Esophagus muscularis mucosa (tissue), 4 donors: ENCODE measurements at regions not wholly inside any gene's neighbourhood (a gene's known extent, or its start where the extent isn't known, plus 50 kb on each side); places are given as distances from the start of the nearest gene placed in this dataset.

Experiments used
- DNase-seq: peaks from one replicate; pipeline ENCODE4 v3.0.0-alpha.2; 2017; ENCODE audit errors: extremely low spot score
- H3K27ac ChIP-seq, 4 donors: fragments of 200-600 bp; sonication (generic); replicated peaks in 1 of 4; 1 replicate in 3 of 4; 2 replicates in 1 of 4; pipeline ENCODE4 v1.5.1; 2016 to 2019; ENCODE audit warnings: mild to moderate bottlenecking in 1 of 4
- H3K27me3 ChIP-seq, 4 donors: fragments of 200-600 bp; sonication (generic); one replicate each; pipeline versions ENCODE4 v1.5.1 to v1.6.0; 2016 to 2019
- H3K36me3 ChIP-seq, 4 donors: fragments of 200-600 bp; sonication (generic); one replicate each; pipeline ENCODE4 v1.5.1; 2016 to 2019
- H3K4me1 ChIP-seq, 4 donors: fragments of 200-600 bp; sonication (generic); one replicate each; pipeline ENCODE4 v1.5.1; 2016 to 2019
- H3K4me3 ChIP-seq, 4 donors: fragments of 200-600 bp; sonication (generic); 1 replicate in 2 of 4; 2 replicates in 2 of 4; pipeline ENCODE4 v1.5.1; 2016 to 2019; ENCODE audit warnings: mild to moderate bottlenecking in 4 of 4, moderate library complexity in 1 of 4
- H3K9me3 ChIP-seq, 4 donors: fragments of 200-600 bp; sonication (generic); 1 replicate in 3 of 4; 2 replicates in 1 of 4; pipeline ENCODE4 v1.5.1; 2016 to 2019
- CTCF ChIP-seq, 3 experiments: fragments of 200-600 bp in 2 of 3; fragments of 450-650 bp in 1 of 3; sonication (generic) in 2 of 3; IDR thresholded peaks; one replicate each; pipeline ENCODE4 v1.5.1; 2017 to 2019; ENCODE audit warnings: antibody characterized with exemption in 3 of 3, mild to moderate bottlenecking in 2 of 3, moderate library complexity in 1 of 3
- EP300 ChIP-seq: sonication (generic); formaldehyde crosslinking; IDR thresholded peaks from one replicate; pipeline ENCODE4 v1.6.1; 2017; ENCODE audit warnings: antibody characterized with exemption
- POLR2A ChIP-seq: fragments of 450-650 bp; IDR thresholded peaks from one replicate; pipeline ENCODE4 v1.6.1; 2017; ENCODE audit warnings: antibody characterized with exemption, moderate library complexity, mild to moderate bottlenecking, low read depth
- POLR2AphosphoS5 ChIP-seq, 2 donors: sonication (generic); formaldehyde crosslinking; IDR thresholded peaks; one replicate each; pipeline ENCODE4 v1.6.1; 2017; ENCODE audit warnings: antibody characterized with exemption in 2 of 2
- WGBS: methylation state at CpG from one replicate; pipeline ENCODE4 v1.1.5; 2018; 5-methylcytosine and 5-hydroxymethylcytosine counted together
- intact Hi-C: fragments of 100-400 bp; cut with DNase I; formaldehyde crosslinking; loops from one replicate; pipeline ENCODE4 v1.15.1; 2023

GRCh38 chr1:73401666-73402065, 796.3 kb downstream of the LRRIQ3 start:
- no peaks in the 10 kb centered on the region for H3K36me3 ChIP-seq
- intact Hi-C loops, result no loop called here
- WGBS, result 84% methylated on average over 2 of the region's 2 CpGs
- no peak for DNase-seq
- TF ChIP-seq EP300 (no peak), CTCF (IDR thresholded peaks at IDR 0.05) (no peak), POLR2A (no peak), POLR2AphosphoS5 (IDR thresholded peaks at IDR 0.05) (no peak)
- H3K27me3 ChIP-seq, result no peaks in the 10 kb centered on the region
- no peak overlapping the region for H3K27ac ChIP-seq
- H3K9me3 ChIP-seq, result no peaks in the 10 kb centered on the region
- no peak overlapping the region for H3K4me3 ChIP-seq
- no peaks in the 10 kb centered on the region for H3K4me1 ChIP-seq

DNA sequence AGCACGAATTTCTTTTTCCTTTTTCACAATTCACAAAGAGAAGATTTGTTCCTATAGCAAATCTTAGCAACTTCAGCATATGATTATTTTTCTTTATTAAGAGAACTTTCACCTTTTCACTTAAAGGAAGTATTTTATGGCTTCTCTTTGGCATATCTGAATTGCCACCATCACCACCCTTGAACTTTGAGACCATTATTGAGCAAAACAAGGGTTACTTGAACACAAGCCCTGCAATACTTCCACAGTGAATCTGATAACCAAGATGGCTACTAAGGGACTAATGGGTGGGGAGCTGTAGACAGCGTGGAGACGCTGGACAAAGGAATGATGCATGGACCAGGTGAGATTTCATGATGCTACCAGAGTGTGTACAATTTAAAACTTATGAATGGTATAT, 815.0 kb downstream of the LRRIQ3 start:
- H3K4me1 ChIP-seq, result no peaks in the 10 kb centered on the region
- 84% methylated on average over 3 of the region's 3 CpGs for WGBS
- no peak for DNase-seq
- H3K36me3 ChIP-seq, result no peaks in the 10 kb centered on the region
- no peaks in the 10 kb centered on the region for H3K27me3 ChIP-seq
- TF ChIP-seq POLR2AphosphoS5 (IDR thresholded peaks at IDR 0.05) (no peak), CTCF (IDR thresholded peaks at IDR 0.05) (no peak)
- H3K9me3 ChIP-seq, result no peaks in the 10 kb centered on the region
- intact Hi-C loops, result no loop called here
- H3K27ac ChIP-seq, result no peak overlapping the region
- H3K4me3 ChIP-seq, result no peak overlapping the region

GRCh38 chr1:73366734-73367413, 831.1 kb downstream of the LRRIQ3 start:
- no peaks in the 10 kb centered on the region for H3K36me3 ChIP-seq
- no peaks in the 10 kb centered on the region for H3K9me3 ChIP-seq
- no peaks in the 10 kb centered on the region for H3K27me3 ChIP-seq

GRCh38 chr1:73359001-73359400, 839.0 kb downstream of the LRRIQ3 start:
- intact Hi-C loops, result no loop called here
- Histone ChIP-seq H3K4me1 (no peaks in the 10 kb centered on the region), H3K27me3 (no peaks in the 10 kb centered on the region), H3K27ac (no peak overlapping the region), H3K4me3 (no peak overlapping the region), H3K9me3 (no peaks in the 10 kb centered on the region), H3K36me3 (no peaks in the 10 kb centered on the region)
- DNase-seq, result no peak
- 82% methylated on average over 3 of the region's 3 CpGs for WGBS
- no peak for TF ChIP-seq POLR2AphosphoS5 (IDR thresholded peaks at IDR 0.05)

More at GRCh38 chr1:73366734-73367413, 831.1 kb downstream of the LRRIQ3 start:
- intact Hi-C loops, result no loop called here
- 80% methylated on average over 5 of the region's 5 CpGs for WGBS
- Histone ChIP-seq H3K4me3 (no peak overlapping the region), H3K4me1 (no peaks in the 10 kb centered on the region), H3K27ac (no peak overlapping the region)
- TF ChIP-seq POLR2AphosphoS5 (IDR thresholded peaks at IDR 0.05), result no peak
- TF ChIP-seq CTCF (IDR thresholded peaks at IDR 0.05), result no peak
- no peak for TF ChIP-seq EP300
- no peak for TF ChIP-seq POLR2A
- DNase-seq, result no peak

DNA sequence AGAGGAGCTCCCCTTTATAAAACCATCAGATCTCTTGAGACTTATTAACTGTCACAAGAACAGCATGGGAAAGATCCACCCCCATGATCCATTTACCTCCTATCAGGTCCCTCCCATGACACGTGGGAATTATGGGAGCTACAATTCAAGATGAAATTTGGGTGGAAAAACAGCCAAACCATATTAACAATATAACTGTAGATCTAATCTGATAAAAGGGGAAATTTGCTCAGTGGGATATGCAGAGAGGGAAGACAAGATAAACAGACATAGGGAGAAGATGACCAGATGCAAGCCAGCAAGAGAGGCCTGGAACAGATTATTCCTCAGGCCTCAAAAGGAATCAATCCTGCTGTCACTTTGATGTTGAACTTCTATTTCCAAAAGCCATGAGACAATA, 841.5 kb downstream of the LRRIQ3 start:
- no peak for DNase-seq
- Histone ChIP-seq H3K9me3 (no peaks in the 10 kb centered on the region), H3K36me3 (no peaks in the 10 kb centered on the region), H3K4me1 (no peaks in the 10 kb centered on the region), H3K27ac (no peak overlapping the region), H3K4me3 (no peak overlapping the region), H3K27me3 (no peaks in the 10 kb centered on the region)
- intact Hi-C loops, result no loop called here
- WGBS, result 0% methylated on average over 1 of the region's 1 CpG
- TF ChIP-seq POLR2AphosphoS5 (IDR thresholded peaks at IDR 0.05), result no peak

DNA sequence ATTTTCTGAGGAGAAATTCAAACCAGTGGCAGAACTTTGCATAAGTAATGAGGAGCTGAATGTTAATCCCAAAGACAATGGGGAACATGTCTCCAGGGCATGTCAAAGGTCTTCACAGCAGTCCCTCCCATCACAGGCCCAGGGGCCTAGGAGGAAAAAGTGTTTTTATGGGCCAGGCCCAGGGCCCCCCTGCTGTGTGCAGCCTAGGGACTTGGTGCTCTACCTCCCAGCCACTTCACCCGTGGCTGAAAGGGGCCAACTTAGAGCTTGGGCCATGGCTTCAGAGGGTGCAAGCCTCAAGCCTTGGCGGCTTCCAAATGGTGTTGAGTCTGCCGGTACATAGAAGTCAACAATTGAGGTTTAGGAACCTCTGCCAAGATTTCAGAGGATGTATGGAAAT, 854.0 kb downstream of the LRRIQ3 start:
- intact Hi-C loops, result no loop called here
- H3K27me3 ChIP-seq, result no peaks in the 10 kb centered on the region
- 79% methylated on average over 3 of the region's 3 CpGs for WGBS
- TF ChIP-seq CTCF (IDR thresholded peaks at IDR 0.05) (no peak), EP300 (no peak), POLR2AphosphoS5 (IDR thresholded peaks at IDR 0.05) (no peak), POLR2A (no peak)
- no peaks in the 10 kb centered on the region for H3K4me1 ChIP-seq
- H3K27ac ChIP-seq, result no peak overlapping the region
- no peak for DNase-seq
- no peaks in the 10 kb centered on the region for H3K9me3 ChIP-seq
- H3K4me3 ChIP-seq, result no peak overlapping the region
- H3K36me3 ChIP-seq, result no peaks in the 10 kb centered on the region
